GM19328 (cell line): ENCODE measurements at regions not wholly inside any gene's neighbourhood (a gene's known extent, or its start where the extent isn't known, plus 50 kb on each side); places are given as distances from the start of the nearest gene placed in this dataset.
"Not testable (repeated sequence)": the region's sequence is repeated elsewhere in the genome, so short reads cannot be mapped to it uniquely, and the experiment has no call there.

Experiments
- ATAC-seq: cut with Tn5 transposase; IDR thresholded peaks from one replicate; pipeline ENCODE4 v1.9.1; 2021; ENCODE audit warnings: mild to moderate bottlenecking, moderate library complexity; ENCODE audit not compliant: unreplicated experiment

DNA sequence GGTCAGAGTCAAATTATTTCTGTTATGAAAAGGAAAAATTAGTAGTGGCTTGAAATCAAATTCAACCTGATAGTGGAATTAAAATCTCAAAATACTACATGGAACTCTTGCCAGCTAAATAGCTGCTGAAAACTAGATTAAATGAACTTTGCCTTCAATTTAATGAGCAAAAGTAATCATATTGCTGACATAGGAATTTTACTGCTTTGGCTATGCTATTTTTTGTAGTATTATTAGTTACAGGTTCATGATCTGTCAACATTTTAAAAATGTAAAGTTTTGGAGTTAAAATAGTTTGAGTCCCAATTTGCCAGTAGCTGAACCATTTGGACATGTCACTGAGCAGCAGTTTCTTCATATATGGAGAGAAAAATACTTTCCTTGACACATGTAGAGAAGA lies 81.4 kb downstream of the RERGL start:
- ATAC-seq: no peak

DNA sequence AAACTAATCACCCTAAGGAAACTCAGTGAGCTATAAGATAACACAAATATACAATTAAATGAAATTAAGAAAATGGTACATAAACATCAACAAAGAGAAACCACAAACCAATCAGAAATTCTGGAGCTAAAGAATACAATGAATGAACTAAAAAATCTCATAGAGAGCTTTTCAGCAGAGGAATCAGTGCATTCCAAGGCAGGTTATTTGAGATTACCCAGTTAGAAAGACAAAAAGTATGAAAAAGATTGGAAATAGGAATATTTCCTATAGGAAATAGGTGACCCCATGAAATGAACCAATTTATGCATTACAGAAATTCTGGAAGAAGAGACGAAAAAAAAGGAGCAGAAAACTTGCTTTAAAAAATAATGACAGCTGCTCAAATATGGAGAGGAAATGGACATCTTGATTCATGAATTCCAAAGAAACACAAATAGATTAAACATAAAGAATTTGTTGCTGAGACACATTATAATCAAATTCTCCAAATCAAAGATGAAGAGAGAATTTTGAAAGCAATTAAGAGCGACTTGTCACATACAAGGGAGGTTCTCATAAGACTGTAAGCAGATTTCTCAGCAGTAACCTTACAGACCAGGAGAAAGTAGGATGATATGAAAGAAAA lies 90.7 kb downstream of the RERGL start:
- ATAC-seq: no peak

DNA sequence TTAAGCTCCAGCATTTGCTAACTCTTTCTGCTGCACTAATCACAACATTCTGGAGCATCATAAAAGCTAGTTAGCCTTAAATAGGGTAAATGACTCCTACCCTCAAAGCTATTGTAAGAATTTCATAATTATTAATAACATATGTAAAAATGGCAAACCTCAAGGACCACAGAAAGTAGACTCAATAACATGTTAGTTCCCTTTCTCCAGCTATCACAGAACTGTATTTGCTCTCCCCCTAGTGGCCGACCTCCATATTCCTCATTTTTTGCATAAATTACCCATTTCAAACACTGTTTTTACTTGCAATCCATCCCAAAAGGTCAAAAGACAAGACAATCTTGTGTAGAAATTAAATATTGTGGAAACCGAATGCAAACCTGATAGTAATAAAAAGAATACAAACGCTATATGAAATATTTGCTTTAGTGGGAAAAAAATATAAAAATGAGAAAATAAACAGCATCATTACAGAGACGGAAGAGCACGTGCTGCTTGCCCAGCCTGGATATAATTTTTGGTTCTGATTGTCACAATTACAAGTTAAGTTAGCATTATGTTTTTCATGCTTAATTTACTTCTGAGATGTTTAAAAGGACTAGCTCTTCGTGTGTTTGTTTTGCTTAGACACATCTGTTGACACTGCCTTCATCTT lies 97.9 kb downstream of the RERGL start:
- peak; percentile 76 for ATAC-seq

- no peak for ATAC-seq
Measured at GRCh38 chr12:17982556-17982955, 107.4 kb downstream of the RERGL start.

DNA sequence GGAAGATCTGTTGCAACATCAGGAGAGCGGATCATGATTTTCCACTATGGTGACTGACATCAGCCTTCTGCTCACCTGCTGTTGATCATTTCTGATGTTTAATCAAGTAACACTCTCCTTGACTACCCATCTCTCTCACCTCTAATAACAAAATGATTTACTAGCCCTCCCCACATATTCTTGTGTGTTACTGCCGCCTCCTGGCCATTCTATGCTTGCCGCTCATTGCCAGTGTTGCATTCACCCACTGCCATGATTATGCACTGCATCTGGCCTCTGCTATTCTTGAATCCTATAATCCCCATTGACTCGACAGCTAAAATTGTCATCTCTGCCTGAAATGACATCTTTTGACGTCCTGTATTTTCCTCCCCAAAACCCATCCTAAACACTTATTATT lies 113.8 kb downstream of the RERGL start:
- no peak for ATAC-seq

DNA sequence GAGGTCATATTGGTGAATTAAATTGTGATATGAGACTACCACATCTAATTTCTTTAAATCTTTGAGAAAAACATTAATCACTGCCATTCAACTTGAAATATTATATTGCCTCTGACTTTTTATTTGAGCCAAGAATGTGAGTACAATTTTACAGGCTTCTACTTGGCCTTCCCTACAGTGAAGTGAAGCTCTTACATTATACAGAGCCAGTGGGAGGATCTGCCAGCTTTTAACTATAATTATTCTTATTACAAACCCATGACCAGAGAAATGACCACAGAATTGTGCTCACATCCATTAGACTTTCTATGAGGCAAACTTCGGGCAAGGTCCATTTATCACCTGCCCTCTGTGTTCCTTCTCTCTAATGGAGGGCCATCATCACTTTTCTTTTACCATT lies 114.2 kb downstream of the RERGL start:
- ATAC-seq: no peak

- ATAC-seq: no peak
Measured at GRCh38 chr12:17975239-17975638, 114.8 kb downstream of the RERGL start.

DNA sequence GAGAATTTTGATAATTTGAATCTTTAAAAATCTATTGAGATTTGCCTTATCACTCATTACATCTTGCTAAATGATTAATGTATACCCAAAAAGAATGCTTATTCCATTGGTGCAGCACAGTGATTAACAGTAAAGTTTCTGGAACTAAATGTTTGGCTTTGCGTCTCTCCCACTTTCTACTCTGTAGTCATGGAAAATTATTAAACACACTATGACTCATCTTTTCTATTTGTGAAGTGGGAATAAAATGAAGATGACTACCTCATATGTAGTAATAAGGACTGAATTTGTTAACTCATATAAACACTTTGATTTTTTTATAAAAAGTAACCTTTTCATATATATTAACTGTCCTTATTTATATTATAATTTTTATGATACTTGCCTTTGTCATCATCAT lies 118.1 kb downstream of the RERGL start:
- no peak for ATAC-seq

- no peak for ATAC-seq
Measured at GRCh38 chr12:17954788-17955187, 135.2 kb downstream of the RERGL start.

GRCh38 chr12:17950898-17951297 lies 139.1 kb downstream of the RERGL start:
- no peak for ATAC-seq

GRCh38 chr12:17949558-17950141 lies 140.3 kb downstream of the RERGL start:
- ATAC-seq: no peak

- ATAC-seq: no peak
Measured at GRCh38 chr12:17928708-17929366, 161.2 kb downstream of the RERGL start.

DNA sequence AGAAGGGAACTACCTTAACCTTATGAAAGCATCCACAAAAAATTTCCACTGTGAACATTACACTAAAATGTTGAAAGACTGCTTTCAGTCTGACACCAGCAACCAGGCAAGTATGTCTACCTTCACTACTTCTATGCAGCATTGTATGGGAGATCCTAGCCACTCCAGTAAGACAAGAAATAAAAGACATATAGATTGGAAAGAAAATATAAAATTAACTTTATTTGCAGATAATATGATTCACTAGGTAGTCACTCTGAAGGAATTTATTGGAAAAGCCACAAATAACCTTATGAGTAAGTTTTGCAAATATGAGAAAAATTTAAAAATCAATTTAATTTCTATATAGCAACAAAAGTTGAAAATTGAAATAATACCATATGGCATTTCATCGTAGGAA lies 172.0 kb downstream of the RERGL start:
- ATAC-seq: no peak

- no peak for ATAC-seq
Measured at GRCh38 chr12:17884581-17884980, 205.4 kb downstream of the RERGL start.

DNA sequence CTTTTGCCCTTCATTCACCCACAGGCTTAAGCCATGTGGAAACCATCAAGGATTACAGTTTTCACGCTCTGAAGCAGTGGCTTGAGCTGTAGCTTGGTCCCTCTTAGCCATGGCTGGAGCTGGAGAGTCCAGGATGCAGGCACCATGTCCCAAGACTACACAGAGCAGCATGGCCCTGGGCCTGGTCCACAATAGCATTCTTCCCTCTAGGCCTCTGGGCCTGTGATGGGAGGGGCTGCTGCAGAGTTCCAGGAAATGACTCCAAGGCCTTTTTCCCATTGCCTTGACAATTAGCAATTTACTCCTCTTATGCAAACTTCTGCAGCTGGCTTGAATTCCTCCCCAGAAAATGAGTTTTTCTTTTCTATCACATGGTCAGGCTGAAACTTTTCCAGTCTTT lies 211.3 kb downstream of the RERGL start:
- ATAC-seq: no peak

- ATAC-seq: no peak
Measured at GRCh38 chr12:17875230-17875629, 214.8 kb downstream of the RERGL start.

DNA sequence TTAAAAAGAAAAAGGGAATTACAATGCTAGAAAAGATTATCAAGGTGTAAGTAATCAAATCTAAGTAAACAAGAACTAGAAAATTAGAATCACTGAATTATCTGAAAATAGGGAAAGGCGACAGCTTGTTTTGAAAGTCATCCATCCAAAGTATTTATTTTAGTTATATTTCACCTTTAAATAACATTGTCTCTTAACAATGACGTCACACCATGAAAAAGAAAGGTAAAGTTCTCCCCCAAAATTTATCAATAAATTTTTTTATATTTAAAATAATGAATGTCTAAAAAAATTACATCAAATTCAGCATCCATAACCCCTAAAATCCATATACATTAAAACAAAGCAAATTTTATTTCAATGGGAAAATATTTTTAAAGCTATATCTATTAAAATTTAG lies 223.2 kb downstream of the RERGL start:
- no peak for ATAC-seq

GRCh38 chr12:17855548-17855947 lies 234.4 kb downstream of the RERGL start:
- ATAC-seq: not testable (repeated sequence)

GRCh38 chr12:17853054-17853453 lies 236.9 kb downstream of the RERGL start:
- ATAC-seq: no peak

DNA sequence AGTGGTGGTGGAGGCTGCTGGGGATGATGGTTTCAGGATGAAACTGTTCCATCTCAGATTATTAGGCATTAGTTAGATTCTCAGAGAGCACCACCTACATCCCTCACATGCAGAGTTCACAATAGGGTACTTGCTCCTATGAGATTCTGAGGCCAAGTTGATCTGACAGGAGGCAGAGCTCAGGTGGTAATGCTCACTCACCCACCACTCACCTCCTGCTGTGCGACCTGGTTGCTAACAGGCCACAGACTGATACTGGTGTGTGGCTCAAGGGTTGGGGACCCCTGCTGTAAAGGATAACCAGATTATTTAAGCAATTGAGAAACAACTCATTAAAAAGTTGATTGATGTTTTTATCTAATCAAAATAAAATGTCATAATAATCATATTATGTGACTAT lies 248.5 kb downstream of the RERGL start:
- no peak for ATAC-seq

DNA sequence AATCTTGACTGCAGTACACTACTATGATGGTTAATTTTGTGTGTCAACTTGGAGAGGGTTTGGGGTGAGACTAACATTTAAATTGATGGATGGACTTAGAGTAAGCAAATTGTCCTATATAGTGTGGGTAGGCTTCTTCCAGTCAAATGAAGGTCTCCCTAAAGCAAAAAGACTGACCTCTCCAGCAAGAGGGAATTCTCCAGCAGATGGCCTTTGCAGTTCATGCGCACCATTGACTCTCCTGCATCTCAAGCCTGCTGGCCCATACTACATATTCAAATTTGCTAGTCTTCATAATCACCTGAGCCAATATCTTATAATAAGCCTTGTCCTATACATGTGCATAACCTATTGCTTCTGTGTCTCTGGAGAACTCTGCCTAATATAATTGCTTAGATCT lies 260.2 kb downstream of the RERGL start:
- no peak for ATAC-seq

- ATAC-seq: no peak
Measured at GRCh38 chr12:17818931-17819330, 271.1 kb downstream of the RERGL start.
